SK-N-DZ (cell line): ENCODE measurements at regions not wholly inside any gene's neighbourhood (a gene's known extent, or its start where the extent isn't known, plus 50 kb on each side); places are given as distances from the start of the nearest gene placed in this dataset.
"Not testable (repeated sequence)": the region's sequence is repeated elsewhere in the genome, so short reads cannot be mapped to it uniquely, and the experiment has no call there.

Experiments used
- DNase-seq: peaks from one replicate; pipeline ENCODE4 v3.0.0-alpha.2; 2015; ENCODE audit warnings: low spot score

- DNase-seq = no peak
Measured at GRCh38 chr7:110539216-110539615, 551.7 kb upstream of the LRRN3 start.

GRCh38 chr7:110541962-110542361 is 549.0 kb upstream of the LRRN3 start:
- no peak for DNase-seq

- no peak for DNase-seq
Measured at GRCh38 chr7:110544194-110544593, 546.7 kb upstream of the LRRN3 start.

GRCh38 chr7:110548372-110548771 is 542.6 kb upstream of the LRRN3 start:
- no peak for DNase-seq

GRCh38 chr7:110557136-110557535 is 533.8 kb upstream of the LRRN3 start:
- DNase-seq = no peak

- DNase-seq = not testable (repeated sequence)
Measured at GRCh38 chr7:110563286-110563685, 527.6 kb upstream of the LRRN3 start.

- no peak for DNase-seq
Measured at GRCh38 chr7:110564246-110564645, 526.7 kb upstream of the LRRN3 start.

- DNase-seq = no peak
Measured at GRCh38 chr7:110568388-110568787, 522.5 kb upstream of the LRRN3 start.

GRCh38 chr7:110568932-110569331 is 522.0 kb upstream of the LRRN3 start:
- DNase-seq = no peak

GRCh38 chr7:110569486-110570205 is 521.3 kb upstream of the LRRN3 start:
- DNase-seq = no peak

GRCh38 chr7:110573862-110574528 is 516.9 kb upstream of the LRRN3 start:
- no peak for DNase-seq

- DNase-seq = no peak
Measured at GRCh38 chr7:110587294-110587693, 503.6 kb upstream of the LRRN3 start.

- no peak for DNase-seq
Measured at GRCh38 chr7:110590415-110590814, 500.5 kb upstream of the LRRN3 start.

- no peak for DNase-seq
Measured at GRCh38 chr7:110591341-110591740, 499.6 kb upstream of the LRRN3 start.

GRCh38 chr7:110592557-110592956 is 498.4 kb upstream of the LRRN3 start:
- DNase-seq = no peak

- DNase-seq = no peak
Measured at GRCh38 chr7:110593355-110593754, 497.6 kb upstream of the LRRN3 start.

GRCh38 chr7:110595694-110596093 is 495.2 kb upstream of the LRRN3 start:
- DNase-seq = peak; percentile 18

GRCh38 chr7:110600956-110601355 is 490.0 kb upstream of the LRRN3 start:
- no peak for DNase-seq

GRCh38 chr7:110601710-110602109 is 489.2 kb upstream of the LRRN3 start:
- no peak for DNase-seq

GRCh38 chr7:110604206-110604605 is 486.7 kb upstream of the LRRN3 start:
- DNase-seq = no peak

GRCh38 chr7:110604885-110605284 is 486.0 kb upstream of the LRRN3 start:
- peak; percentile 69 for DNase-seq

- DNase-seq = no peak
Measured at GRCh38 chr7:110607050-110607857, 483.7 kb upstream of the LRRN3 start.
